ENCODE measurements at regions not wholly inside any gene's neighbourhood (a gene's known extent, or its start where the extent isn't known, plus 50 kb on each side); places are given as distances from the start of the nearest gene placed in this dataset.

DNA sequence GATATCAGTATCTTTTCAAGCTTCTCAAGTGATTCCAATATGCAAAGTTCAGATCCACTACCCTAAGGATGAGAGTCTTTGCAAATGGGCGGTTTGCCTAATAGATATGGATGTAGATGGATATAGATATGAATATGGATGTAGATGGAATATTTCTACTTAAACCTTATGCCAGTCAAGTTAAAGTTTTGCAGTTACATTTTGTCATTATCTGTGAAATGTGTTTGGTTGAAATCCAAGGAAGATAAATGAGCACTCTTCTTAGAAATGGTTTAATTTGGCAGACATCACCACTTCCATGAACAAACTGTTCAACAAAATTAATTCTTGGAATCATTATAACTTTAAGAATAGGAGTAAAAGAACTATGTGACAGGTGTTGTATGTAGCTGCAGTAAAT is 1066.6 kb downstream of the PCDH18 start:
- TF ChIP-seq, protein P1, sequence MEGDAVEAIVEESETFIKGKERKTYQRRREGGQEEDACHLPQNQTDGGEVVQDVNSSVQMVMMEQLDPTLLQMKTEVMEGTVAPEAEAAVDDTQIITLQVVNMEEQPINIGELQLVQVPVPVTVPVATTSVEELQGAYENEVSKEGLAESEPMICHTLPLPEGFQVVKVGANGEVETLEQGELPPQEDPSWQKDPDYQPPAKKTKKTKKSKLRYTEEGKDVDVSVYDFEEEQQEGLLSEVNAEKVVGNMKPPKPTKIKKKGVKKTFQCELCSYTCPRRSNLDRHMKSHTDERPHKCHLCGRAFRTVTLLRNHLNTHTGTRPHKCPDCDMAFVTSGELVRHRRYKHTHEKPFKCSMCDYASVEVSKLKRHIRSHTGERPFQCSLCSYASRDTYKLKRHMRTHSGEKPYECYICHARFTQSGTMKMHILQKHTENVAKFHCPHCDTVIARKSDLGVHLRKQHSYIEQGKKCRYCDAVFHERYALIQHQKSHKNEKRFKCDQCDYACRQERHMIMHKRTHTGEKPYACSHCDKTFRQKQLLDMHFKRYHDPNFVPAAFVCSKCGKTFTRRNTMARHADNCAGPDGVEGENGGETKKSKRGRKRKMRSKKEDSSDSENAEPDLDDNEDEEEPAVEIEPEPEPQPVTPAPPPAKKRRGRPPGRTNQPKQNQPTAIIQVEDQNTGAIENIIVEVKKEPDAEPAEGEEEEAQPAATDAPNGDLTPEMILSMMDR (conservative IDR thresholded peaks at IDR 0.05; ENCODE audit: low read depth, low read length), result no peak
- no peak for TF ChIP-seq EZH2phosphoT487 (IDR thresholded peaks at IDR 0.05; ENCODE audit: borderline replicate concordance, low read length)
- TF ChIP-seq EZH2 (IDR thresholded peaks at IDR 0.05; ENCODE audit: low read length, unreplicated experiment), result no peak
- no peak overlapping the region for H3K4me3 ChIP-seq (ENCODE audit: low read length)
- H3K79me2 ChIP-seq (ENCODE audit: low read length), result no peaks in the 10 kb centered on the region
- H3K4me1 ChIP-seq (ENCODE audit: insufficient read depth, low read length), result no peaks in the 10 kb centered on the region
- no peaks in the 10 kb centered on the region for H4K20me1 ChIP-seq (ENCODE audit: low read length)
- no peak overlapping the region for H3K4me2 ChIP-seq (ENCODE audit: low read length)
- H3F3A ChIP-seq (ENCODE audit: low read length, unreplicated experiment), result no peaks in the 10 kb centered on the region
- no TSS peak for BruUV-seq (replicated peaks)
- ATAC-seq, result no peak
- ChIA-PET POLR2A (ENCODE audit: unreplicated experiment) (no interaction called here), CTCF (no interaction called here)
- DNase-seq, result no peak
- H2AFZ ChIP-seq (ENCODE audit: low read length), result no peak overlapping the region
- H3K9me2 ChIP-seq (replicated peaks; ENCODE audit: low read length), result no peaks in the 10 kb centered on the region
- H3K27me3 ChIP-seq (ENCODE audit: low read length), result no peaks in the 10 kb centered on the region
- no peaks in the 10 kb centered on the region for H3K9me3 ChIP-seq (ENCODE audit: low read length)
- intact Hi-C loops (cut with micrococcal nuclease), result no loop called here
- H3K36me3 ChIP-seq (ENCODE audit: low read depth, low read length), result no peaks in the 10 kb centered on the region
- H3K9ac ChIP-seq (ENCODE audit: low read length), result no peak overlapping the region
- H3K27ac ChIP-seq (ENCODE audit: low read length), result no peak overlapping the region

DNA sequence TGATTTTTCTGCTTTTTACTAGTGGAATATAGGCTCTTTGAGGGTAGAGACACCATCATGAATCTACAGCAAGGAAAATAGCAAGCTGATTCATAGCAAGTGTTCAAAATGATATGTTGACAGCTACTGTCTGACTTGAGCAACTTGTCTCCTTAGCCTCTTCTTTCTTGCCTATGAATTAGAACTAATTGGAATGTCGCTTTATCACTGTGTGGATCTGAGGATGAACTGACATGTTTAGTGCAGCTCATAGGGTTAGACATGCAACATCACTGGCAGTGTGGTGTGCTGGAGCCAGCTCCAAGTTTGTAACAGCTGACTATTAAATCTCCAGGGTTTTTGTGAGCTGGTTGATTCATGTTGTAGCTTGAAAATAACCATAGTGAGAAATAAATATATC is 1068.4 kb downstream of the PCDH18 start:
- Histone ChIP-seq H3K9me2 (replicated peaks; ENCODE audit: low read length) (no peaks in the 10 kb centered on the region), H3K79me2 (ENCODE audit: low read length) (no peaks in the 10 kb centered on the region), H3K9ac (ENCODE audit: low read length) (no peak overlapping the region), H3K36me3 (ENCODE audit: low read depth, low read length) (no peaks in the 10 kb centered on the region), H3F3A (ENCODE audit: low read length, unreplicated experiment) (no peaks in the 10 kb centered on the region), H3K4me1 (ENCODE audit: insufficient read depth, low read length) (no peaks in the 10 kb centered on the region), H3K27ac (ENCODE audit: low read length) (no peak overlapping the region), H4K20me1 (ENCODE audit: low read length) (no peaks in the 10 kb centered on the region), H3K4me2 (ENCODE audit: low read length) (no peak overlapping the region), H2AFZ (ENCODE audit: low read length) (no peak overlapping the region), H3K9me3 (ENCODE audit: low read length) (no peaks in the 10 kb centered on the region), H3K27me3 (ENCODE audit: low read length) (no peaks in the 10 kb centered on the region), H3K4me3 (ENCODE audit: low read length) (no peak overlapping the region)
- ChIA-PET CTCF (no interaction called here), POLR2A (ENCODE audit: unreplicated experiment) (no interaction called here)
- intact Hi-C loops (cut with micrococcal nuclease), result no loop called here
- no peak for DNase-seq
- TF ChIP-seq, protein P1 (conservative IDR thresholded peaks at IDR 0.05; ENCODE audit: low read depth, low read length), result no peak
- TF ChIP-seq EZH2phosphoT487 (IDR thresholded peaks at IDR 0.05; ENCODE audit: borderline replicate concordance, low read length) (no peak), EZH2 (IDR thresholded peaks at IDR 0.05; ENCODE audit: low read length, unreplicated experiment) (no peak)
- no TSS peak for BruUV-seq (replicated peaks)
- ATAC-seq, result no peak

DNA sequence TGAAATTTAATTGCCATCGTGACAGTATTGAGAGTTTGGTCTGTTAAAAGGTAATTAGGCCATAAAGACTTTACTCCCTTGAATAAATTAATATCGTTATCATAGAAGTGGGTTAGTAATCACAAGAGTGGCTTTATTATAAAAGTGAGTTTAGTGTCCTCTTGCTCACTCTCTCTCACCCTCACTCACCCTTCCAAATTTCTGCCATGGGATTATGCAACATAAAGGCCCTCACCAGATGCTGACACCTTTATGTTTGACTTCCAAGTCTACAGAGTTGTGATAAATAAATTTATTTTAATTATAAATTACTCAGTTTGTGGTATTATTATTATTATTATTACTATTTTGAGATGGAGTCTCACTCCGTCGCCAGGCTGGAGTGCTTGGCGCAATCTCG is 1070.8 kb downstream of the PCDH18 start:
- Histone ChIP-seq H3K9me3 (ENCODE audit: low read length) (no peaks in the 10 kb centered on the region), H3K9me2 (replicated peaks; ENCODE audit: low read length) (no peaks in the 10 kb centered on the region), H3K4me3 (ENCODE audit: low read length) (no peak overlapping the region), H3K27me3 (ENCODE audit: low read length) (no peaks in the 10 kb centered on the region), H3F3A (ENCODE audit: low read length, unreplicated experiment) (no peaks in the 10 kb centered on the region), H2AFZ (ENCODE audit: low read length) (no peak overlapping the region), H4K20me1 (ENCODE audit: low read length) (no peaks in the 10 kb centered on the region), H3K36me3 (ENCODE audit: low read depth, low read length) (no peaks in the 10 kb centered on the region), H3K27ac (ENCODE audit: low read length) (no peak overlapping the region), H3K9ac (ENCODE audit: low read length) (no peak overlapping the region), H3K4me2 (ENCODE audit: low read length) (no peak overlapping the region), H3K4me1 (ENCODE audit: insufficient read depth, low read length) (no peaks in the 10 kb centered on the region), H3K79me2 (ENCODE audit: low read length) (no peaks in the 10 kb centered on the region)
- intact Hi-C loops (cut with micrococcal nuclease), result no loop called here
- POLR2A ChIA-PET (ENCODE audit: unreplicated experiment), result no interaction called here
- TF ChIP-seq EZH2phosphoT487 (IDR thresholded peaks at IDR 0.05; ENCODE audit: borderline replicate concordance, low read length) (no peak), EZH2 (IDR thresholded peaks at IDR 0.05; ENCODE audit: low read length, unreplicated experiment) (no peak)
- TF ChIP-seq, protein P1 (conservative IDR thresholded peaks at IDR 0.05; ENCODE audit: low read depth, low read length), result no peak
- DNase-seq (no peak), ATAC-seq (no peak)
- BruUV-seq (replicated peaks), result no TSS peak
- CTCF ChIA-PET, result no interaction called here
